ENCODE measurements at regions not wholly inside any gene's neighbourhood (a gene's known extent, or its start where the extent isn't known, plus 50 kb on each side); places are given as distances from the start of the nearest gene placed in this dataset.

DNA sequence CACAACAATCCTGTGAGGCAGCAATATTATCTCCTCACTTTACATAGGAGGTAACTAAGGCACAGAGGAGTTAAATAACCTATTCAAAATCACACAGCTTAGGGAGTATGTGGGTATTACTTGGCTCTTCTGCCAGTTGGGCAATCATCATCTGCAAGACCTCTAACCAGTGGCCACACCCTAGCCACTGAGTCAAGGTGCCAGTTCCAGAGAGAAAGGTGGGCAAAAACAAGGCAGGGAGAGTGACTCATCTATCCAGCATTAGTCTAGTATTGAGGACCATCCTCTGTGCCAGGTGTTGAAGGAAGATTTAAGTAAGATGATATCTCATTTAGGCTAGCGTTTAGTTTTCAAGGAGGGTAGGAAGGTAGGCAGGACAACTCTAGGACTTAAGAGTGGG lies 113.9 kb upstream of the EOLA2 start:
- TF ChIP-seq POLR2AphosphoS5 (IDR thresholded peaks at IDR 0.05) (no peak), POLR2A (IDR thresholded peaks at IDR 0.05) (no peak)
- TF ChIP-seq, protein P1, sequence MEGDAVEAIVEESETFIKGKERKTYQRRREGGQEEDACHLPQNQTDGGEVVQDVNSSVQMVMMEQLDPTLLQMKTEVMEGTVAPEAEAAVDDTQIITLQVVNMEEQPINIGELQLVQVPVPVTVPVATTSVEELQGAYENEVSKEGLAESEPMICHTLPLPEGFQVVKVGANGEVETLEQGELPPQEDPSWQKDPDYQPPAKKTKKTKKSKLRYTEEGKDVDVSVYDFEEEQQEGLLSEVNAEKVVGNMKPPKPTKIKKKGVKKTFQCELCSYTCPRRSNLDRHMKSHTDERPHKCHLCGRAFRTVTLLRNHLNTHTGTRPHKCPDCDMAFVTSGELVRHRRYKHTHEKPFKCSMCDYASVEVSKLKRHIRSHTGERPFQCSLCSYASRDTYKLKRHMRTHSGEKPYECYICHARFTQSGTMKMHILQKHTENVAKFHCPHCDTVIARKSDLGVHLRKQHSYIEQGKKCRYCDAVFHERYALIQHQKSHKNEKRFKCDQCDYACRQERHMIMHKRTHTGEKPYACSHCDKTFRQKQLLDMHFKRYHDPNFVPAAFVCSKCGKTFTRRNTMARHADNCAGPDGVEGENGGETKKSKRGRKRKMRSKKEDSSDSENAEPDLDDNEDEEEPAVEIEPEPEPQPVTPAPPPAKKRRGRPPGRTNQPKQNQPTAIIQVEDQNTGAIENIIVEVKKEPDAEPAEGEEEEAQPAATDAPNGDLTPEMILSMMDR (IDR thresholded peaks at IDR 0.05), result no peak
